Neural progenitor cell (in vitro differentiated cells): ENCODE measurements at regions not wholly inside any gene's neighbourhood (a gene's known extent, or its start where the extent isn't known, plus 50 kb on each side); places are given as distances from the start of the nearest gene placed in this dataset.

Source experiments
- DNase-seq: peaks from one replicate; pipeline ENCODE4 v3.0.0-alpha.2; 2016; ENCODE audit warnings: low spot score
- H2AFZ ChIP-seq: fragments of 200-600 bp; sonication (generic); replicated peaks from 2 replicates; pipeline ENCODE4 v1.6.1; 2016; ENCODE audit warnings: antibody characterized with exemption
- H3F3A ChIP-seq: fragments of 200-600 bp; sonication (generic); 2 replicates; pipeline ENCODE4 v1.6.1; 2016; ENCODE audit warnings: antibody characterized with exemption, low read depth
- H3K27ac ChIP-seq: fragments of 200-600 bp; sonication (generic); 2 replicates; pipeline ENCODE4 v1.5.1; 2016; ENCODE audit warnings: mild to moderate bottlenecking
- H3K27me3 ChIP-seq: fragments of 200-600 bp; sonication (generic); 2 replicates; pipeline ENCODE4 v1.6.1; 2016; ENCODE audit warnings: mild to moderate bottlenecking, moderate library complexity
- H3K36me3 ChIP-seq: fragments of 200-600 bp; sonication (generic); 2 replicates; pipeline ENCODE4 v1.5.1; 2016
- H3K4me1 ChIP-seq: fragments of 200-600 bp; sonication (generic); 2 replicates; pipeline ENCODE4 v1.6.1; 2016; ENCODE audit warnings: mixed run types
- H3K4me2 ChIP-seq: fragments of 200-600 bp; sonication (generic); 2 replicates; pipeline ENCODE4 v1.6.1; 2016
- H3K4me3 ChIP-seq: fragments of 200-600 bp; sonication (generic); 2 replicates; pipeline ENCODE4 v1.5.1; 2016
- H3K79me2 ChIP-seq: fragments of 200-600 bp; sonication (generic); 2 replicates; pipeline ENCODE4 v1.6.1; 2016; ENCODE audit warnings: low read depth
- H3K9ac ChIP-seq: fragments of 200-600 bp; sonication (generic); 2 replicates; pipeline ENCODE4 v1.6.1; 2016
- H3K9me3 ChIP-seq: fragments of 200-600 bp; sonication (generic); 2 replicates; pipeline ENCODE4 v1.5.1; 2016; ENCODE audit warnings: low read depth
- H4K20me1 ChIP-seq: fragments of 200-600 bp; sonication (generic); 2 replicates; pipeline ENCODE4 v1.6.1; 2016; ENCODE audit warnings: low read depth
- H3K27ac Mint-ChIP-seq: 3 replicates; pipeline ENCODE4 v1.8.0; 2021; ENCODE audit warnings: mixed read lengths
- H3K27me3 Mint-ChIP-seq: 2 replicates; pipeline ENCODE4 v1.8.0; 2022; ENCODE audit warnings: low read depth, mild to moderate bottlenecking, inconsistent platforms, moderate library complexity, mixed read lengths; ENCODE audit not compliant: insufficient read depth
- H3K36me3 Mint-ChIP-seq: 3 replicates; pipeline ENCODE4 v1.8.0; 2021; ENCODE audit warnings: mixed read lengths
- H3K4me1 Mint-ChIP-seq: 3 replicates; pipeline ENCODE4 v1.8.0; 2021; ENCODE audit warnings: mixed read lengths
- H3K4me3 Mint-ChIP-seq: 3 replicates; pipeline ENCODE4 v1.8.0; 2021; ENCODE audit warnings: mild to moderate bottlenecking, moderate library complexity, mixed read lengths
- H3K9me3 Mint-ChIP-seq: 3 replicates; pipeline ENCODE4 v1.8.0; 2020; ENCODE audit warnings: mixed read lengths
- EZH2 ChIP-seq: fragments of 200-600 bp; sonication (generic); IDR thresholded peaks from 2 replicates; pipeline ENCODE4 v1.6.1; 2017; ENCODE audit warnings: antibody characterized with exemption, mild to moderate bottlenecking, moderate library complexity
- EZH2phosphoT487 ChIP-seq: fragments of 200-600 bp; sonication (generic); IDR thresholded peaks from 2 replicates; pipeline ENCODE4 v1.6.1; 2017; ENCODE audit warnings: antibody characterized with exemption
- TF ChIP-seq, protein P1 (sequence below): fragments of 200-600 bp; sonication (generic); IDR thresholded peaks from 2 replicates; pipeline ENCODE4 v1.5.1; 2017; ENCODE audit warnings: antibody characterized with exemption, mild to moderate bottlenecking

DNA sequence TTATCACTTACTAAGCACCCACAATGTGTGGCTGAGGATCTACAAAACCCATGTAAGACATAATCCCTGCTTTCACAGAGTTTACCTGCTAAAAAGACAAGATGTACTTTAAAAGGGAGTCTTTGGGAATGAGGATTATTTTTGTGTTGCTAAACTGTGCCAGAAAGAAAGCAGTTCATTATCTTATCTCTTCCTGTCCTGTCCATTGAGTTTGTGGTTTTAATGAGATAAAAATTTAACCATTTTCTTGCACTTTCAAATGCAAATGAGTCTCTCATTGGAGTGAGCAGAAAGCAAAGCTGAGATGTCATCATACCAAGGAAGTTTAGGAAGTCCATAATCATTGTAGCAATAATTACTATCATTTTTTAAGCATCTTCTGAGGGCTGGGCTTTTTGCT, 231.2 kb upstream of the ADAMTS9 start:
- H3K36me3 ChIP-seq, result no peaks in the 10 kb centered on the region
- H3F3A ChIP-seq, result no peaks in the 10 kb centered on the region
- no peak overlapping the region for H3K9ac ChIP-seq
- H3K79me2 ChIP-seq, result no peaks in the 10 kb centered on the region
- H3K4me1 ChIP-seq, result peaks cover 28% of the 10 kb centered on the region
- H3K4me3 ChIP-seq, result no peak overlapping the region
- Mint-ChIP-seq H3K4me1 (peaks cover 52% of the 10 kb centered on the region), H3K36me3 (no peaks in the 10 kb centered on the region), H3K27ac (no peak overlapping the region), H3K9me3 (no peaks in the 10 kb centered on the region), H3K4me3 (no peak overlapping the region), H3K27me3 (peaks cover 9% of the 10 kb centered on the region)
- no peak for DNase-seq
- H3K27me3 ChIP-seq, result no peaks in the 10 kb centered on the region
- no peak overlapping the region for H3K4me2 ChIP-seq
- no peak overlapping the region for H2AFZ ChIP-seq
- TF ChIP-seq, protein P1, sequence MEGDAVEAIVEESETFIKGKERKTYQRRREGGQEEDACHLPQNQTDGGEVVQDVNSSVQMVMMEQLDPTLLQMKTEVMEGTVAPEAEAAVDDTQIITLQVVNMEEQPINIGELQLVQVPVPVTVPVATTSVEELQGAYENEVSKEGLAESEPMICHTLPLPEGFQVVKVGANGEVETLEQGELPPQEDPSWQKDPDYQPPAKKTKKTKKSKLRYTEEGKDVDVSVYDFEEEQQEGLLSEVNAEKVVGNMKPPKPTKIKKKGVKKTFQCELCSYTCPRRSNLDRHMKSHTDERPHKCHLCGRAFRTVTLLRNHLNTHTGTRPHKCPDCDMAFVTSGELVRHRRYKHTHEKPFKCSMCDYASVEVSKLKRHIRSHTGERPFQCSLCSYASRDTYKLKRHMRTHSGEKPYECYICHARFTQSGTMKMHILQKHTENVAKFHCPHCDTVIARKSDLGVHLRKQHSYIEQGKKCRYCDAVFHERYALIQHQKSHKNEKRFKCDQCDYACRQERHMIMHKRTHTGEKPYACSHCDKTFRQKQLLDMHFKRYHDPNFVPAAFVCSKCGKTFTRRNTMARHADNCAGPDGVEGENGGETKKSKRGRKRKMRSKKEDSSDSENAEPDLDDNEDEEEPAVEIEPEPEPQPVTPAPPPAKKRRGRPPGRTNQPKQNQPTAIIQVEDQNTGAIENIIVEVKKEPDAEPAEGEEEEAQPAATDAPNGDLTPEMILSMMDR, result no peak
- TF ChIP-seq EZH2phosphoT487 (no peak), EZH2 (no peak)
- no peak overlapping the region for H3K27ac ChIP-seq
- H4K20me1 ChIP-seq, result no peaks in the 10 kb centered on the region
- H3K9me3 ChIP-seq, result no peaks in the 10 kb centered on the region

DNA sequence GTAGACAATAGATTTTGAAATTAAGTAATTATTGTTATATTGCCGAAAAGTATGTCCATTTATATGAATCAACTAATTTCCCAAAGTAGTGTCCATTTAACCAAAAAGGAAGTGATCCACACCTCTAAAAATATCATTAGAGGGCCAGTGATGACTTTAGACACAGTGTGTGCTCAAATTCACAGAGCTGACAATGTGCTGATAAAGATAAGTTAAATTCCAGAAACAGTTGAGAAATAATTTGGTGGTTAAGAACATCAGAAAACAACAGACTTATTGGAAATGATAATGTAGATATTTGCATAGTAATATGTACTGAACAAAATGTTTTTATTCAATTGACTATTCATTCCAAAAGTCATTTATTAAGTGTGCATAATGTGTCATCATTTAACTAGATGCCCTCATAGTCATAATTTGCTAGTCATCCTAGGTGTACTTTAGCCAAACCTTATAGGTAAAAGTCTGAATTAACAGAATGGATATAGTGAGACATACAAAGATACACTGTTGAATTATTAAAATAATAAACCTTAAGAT, 230.2 kb upstream of the ADAMTS9 start:
- H3F3A ChIP-seq, result no peaks in the 10 kb centered on the region
- no peaks in the 10 kb centered on the region for H3K36me3 ChIP-seq
- H3K27me3 Mint-ChIP-seq, result peaks cover 9% of the 10 kb centered on the region
- no peak overlapping the region for H3K4me2 ChIP-seq
- TF ChIP-seq EZH2phosphoT487 (no peak), EZH2 (no peak)
- TF ChIP-seq, protein P1, result no peak
- no peaks in the 10 kb centered on the region for H3K9me3 Mint-ChIP-seq
- no peak overlapping the region for H3K27ac ChIP-seq
- H3K4me1 ChIP-seq, result peaks cover 28% of the 10 kb centered on the region
- no peaks in the 10 kb centered on the region for H3K79me2 ChIP-seq
- H3K4me1 Mint-ChIP-seq, result peaks cover 44% of the 10 kb centered on the region
- no peaks in the 10 kb centered on the region for H3K27me3 ChIP-seq
- H3K4me3 Mint-ChIP-seq, result no peak overlapping the region
- no peak overlapping the region for H3K4me3 ChIP-seq
- H2AFZ ChIP-seq, result no peak overlapping the region
- no peak overlapping the region for H3K27ac Mint-ChIP-seq
- DNase-seq, result no peak
- no peaks in the 10 kb centered on the region for H3K36me3 Mint-ChIP-seq
- H4K20me1 ChIP-seq, result no peaks in the 10 kb centered on the region
- no peaks in the 10 kb centered on the region for H3K9me3 ChIP-seq
- no peak overlapping the region for H3K9ac ChIP-seq

DNA sequence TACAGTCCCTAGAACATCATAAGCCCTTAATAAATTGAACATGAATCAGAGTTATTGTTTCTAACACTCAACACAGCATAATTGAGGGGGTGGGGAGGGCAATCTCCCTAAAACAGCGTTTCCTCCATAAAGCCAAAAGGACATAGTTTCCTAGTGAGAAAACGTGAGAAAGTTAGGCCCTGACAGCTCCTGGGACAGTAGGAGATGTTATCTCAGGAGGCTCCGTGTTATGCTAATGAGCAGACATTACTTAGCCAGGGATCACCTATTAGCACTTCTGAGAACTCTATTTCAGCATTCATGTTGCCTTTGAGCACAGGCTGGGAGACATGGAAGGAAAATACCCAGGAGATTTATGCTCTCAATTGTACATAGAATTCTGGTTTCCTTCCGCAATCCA, 229.1 kb upstream of the ADAMTS9 start:
- Histone ChIP-seq H3K9me3 (no peaks in the 10 kb centered on the region), H4K20me1 (no peaks in the 10 kb centered on the region), H3K4me2 (no peak overlapping the region), H2AFZ (peak overlapping the region; percentile 38), H3K4me3 (no peak overlapping the region), H3K9ac (no peak overlapping the region), H3K27ac (no peak overlapping the region), H3K4me1 (peaks cover 24% of the 10 kb centered on the region), H3F3A (no peaks in the 10 kb centered on the region), H3K36me3 (no peaks in the 10 kb centered on the region), H3K79me2 (no peaks in the 10 kb centered on the region), H3K27me3 (no peaks in the 10 kb centered on the region)
- Mint-ChIP-seq H3K4me3 (no peak overlapping the region), H3K27me3 (peaks cover 9% of the 10 kb centered on the region), H3K36me3 (no peaks in the 10 kb centered on the region), H3K4me1 (peaks cover 40% of the 10 kb centered on the region), H3K27ac (no peak overlapping the region), H3K9me3 (no peaks in the 10 kb centered on the region)
- DNase-seq, result no peak
- TF ChIP-seq EZH2phosphoT487 (no peak), EZH2 (no peak)
- TF ChIP-seq, protein P1, result no peak
